ENCODE measurements at regions not wholly inside any gene's neighbourhood (a gene's known extent, or its start where the extent isn't known, plus 50 kb on each side); places are given as distances from the start of the nearest gene placed in this dataset.
"Not testable (repeated sequence)": the region's sequence is repeated elsewhere in the genome, so short reads cannot be mapped to it uniquely, and the experiment has no call there.

DNA sequence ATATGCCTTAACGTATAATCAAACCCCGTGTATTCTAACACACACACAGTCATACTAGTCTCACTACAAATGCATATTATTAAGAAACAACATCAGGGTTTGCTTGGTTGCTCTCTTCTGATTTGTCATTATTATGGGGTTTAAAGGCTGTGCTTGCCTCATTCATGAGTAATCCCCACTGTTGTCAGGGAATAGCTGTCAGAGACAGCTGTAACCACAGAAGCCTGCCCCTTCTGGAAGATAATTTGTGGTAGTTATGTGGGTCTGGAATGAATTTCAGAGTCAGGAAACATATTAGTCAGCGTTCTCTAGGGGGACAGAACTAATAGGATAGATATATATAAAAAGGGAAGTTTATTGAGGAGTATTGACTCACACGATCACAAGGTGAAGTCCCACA lies 456.9 kb upstream of the TMEM132C start:
- Histone ChIP-seq H3K27me3 (replicated peaks; ENCODE audit: insufficient read depth) (no peaks in the 10 kb centered on the region), H3K27ac (peak overlapping the region; percentile 97), H3K4me2 (ENCODE audit: unreplicated experiment) (peak overlapping the region; percentile 72), H3K4me3 (no peak overlapping the region), H3K9me2 (ENCODE audit: insufficient read depth) (no peaks in the 10 kb centered on the region), H3K9me3 (ENCODE audit: low read depth) (no peaks in the 10 kb centered on the region), H3K9ac (peak overlapping the region; percentile 77), H3F3A (ENCODE audit: insufficient read depth) (peaks cover 20% of the 10 kb centered on the region), H2AFZ (no peak overlapping the region), H3K36me3 (ENCODE audit: low read depth) (no peaks in the 10 kb centered on the region), H4K20me1 (ENCODE audit: insufficient read depth) (no peaks in the 10 kb centered on the region), H3K79me2 (ENCODE audit: insufficient read depth) (no peaks in the 10 kb centered on the region), H3K4me1 (ENCODE audit: insufficient read depth) (peaks cover 32% of the 10 kb centered on the region)
- WGBS, 2 experiments (ENCODE audit: low coverage in 1 of 2, low lambda C conversion rate in 2 of 2, missing lambda C conversion rate in 2 of 2) = 0% methylated on average over 4 of the region's 4 CpGs
- TF ChIP-seq EZH2phosphoT487 (IDR thresholded peaks at IDR 0.05; ENCODE audit: insufficient read depth, low read depth) (0 out of 2 replicates have a peak, but pooled peaks have one; percentile 28), EZH2 (IDR thresholded peaks at IDR 0.05; ENCODE audit: insufficient read depth, poor library complexity, severe bottlenecking) (no peak)
- in situ Hi-C loops (cut with MboI) = no loop called here
- DNase-seq = peak; percentile 97

DNA sequence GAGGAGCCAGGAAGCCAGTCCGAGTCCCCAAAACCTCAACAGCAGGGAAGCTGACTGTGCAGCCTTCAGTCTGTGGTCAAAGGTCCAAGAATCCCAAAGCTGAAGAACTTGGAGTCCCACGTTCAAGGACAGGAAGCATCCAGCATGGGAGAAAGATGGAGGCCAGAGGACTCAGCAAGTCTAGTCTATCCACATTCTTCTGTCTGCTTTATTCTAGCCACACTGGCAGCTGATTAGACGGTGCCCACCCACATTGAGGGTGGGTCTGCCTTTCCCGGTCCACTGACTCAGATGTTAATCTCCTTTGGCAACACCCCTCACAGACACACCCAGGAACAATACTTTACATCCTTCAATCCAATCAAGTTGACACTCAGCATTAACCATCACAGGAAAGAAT lies 456.5 kb upstream of the TMEM132C start:
- WGBS, 2 experiments (ENCODE audit: low coverage in 1 of 2, low lambda C conversion rate in 2 of 2, missing lambda C conversion rate in 2 of 2) = 0% methylated on average over 4 of the region's 4 CpGs
- H3K79me2 ChIP-seq (ENCODE audit: insufficient read depth); DNase-seq; H4K20me1 ChIP-seq (ENCODE audit: insufficient read depth); H3K9me3 ChIP-seq (ENCODE audit: low read depth); H2AFZ ChIP-seq; H3K4me3 ChIP-seq; in situ Hi-C loops (cut with MboI); H3K9me2 ChIP-seq (ENCODE audit: insufficient read depth); H3K36me3 ChIP-seq (ENCODE audit: low read depth); H3K27me3 ChIP-seq (replicated peaks; ENCODE audit: insufficient read depth): not testable (repeated sequence)
- H3F3A ChIP-seq (ENCODE audit: insufficient read depth) = peaks cover 20% of the 10 kb centered on the region
- peak overlapping the region; percentile 72 for H3K4me2 ChIP-seq (ENCODE audit: unreplicated experiment)
- H3K9ac ChIP-seq = peak overlapping the region; percentile 46
- H3K27ac ChIP-seq = peak overlapping the region; percentile 97
- H3K4me1 ChIP-seq (ENCODE audit: insufficient read depth) = peaks cover 32% of the 10 kb centered on the region

DNA sequence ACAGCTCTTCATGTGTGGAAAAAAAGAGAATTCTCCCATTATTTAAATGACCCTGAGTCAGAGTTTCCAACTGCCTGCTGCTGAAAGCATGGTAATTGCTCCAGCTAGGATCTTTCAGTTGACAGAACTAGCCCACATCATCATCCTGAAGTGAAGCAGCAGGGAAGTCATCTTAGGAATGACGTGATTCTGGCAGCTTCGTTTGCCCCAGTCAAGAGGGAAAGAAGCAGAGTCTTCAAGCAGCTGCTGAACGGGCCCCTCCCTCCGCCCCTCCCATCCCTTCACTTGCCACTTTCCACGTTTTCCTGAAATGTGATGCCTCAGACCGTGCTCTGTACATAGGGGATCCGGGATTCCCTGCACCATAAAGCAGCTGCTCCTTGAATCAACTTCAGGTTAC lies 455.0 kb upstream of the TMEM132C start:
- WGBS, 2 experiments (ENCODE audit: low coverage in 1 of 2, low lambda C conversion rate in 2 of 2, missing lambda C conversion rate in 2 of 2) = 11 to 14% methylated on average over 7 of the region's 7 CpGs
- H3K9ac ChIP-seq = no peak overlapping the region

DNA sequence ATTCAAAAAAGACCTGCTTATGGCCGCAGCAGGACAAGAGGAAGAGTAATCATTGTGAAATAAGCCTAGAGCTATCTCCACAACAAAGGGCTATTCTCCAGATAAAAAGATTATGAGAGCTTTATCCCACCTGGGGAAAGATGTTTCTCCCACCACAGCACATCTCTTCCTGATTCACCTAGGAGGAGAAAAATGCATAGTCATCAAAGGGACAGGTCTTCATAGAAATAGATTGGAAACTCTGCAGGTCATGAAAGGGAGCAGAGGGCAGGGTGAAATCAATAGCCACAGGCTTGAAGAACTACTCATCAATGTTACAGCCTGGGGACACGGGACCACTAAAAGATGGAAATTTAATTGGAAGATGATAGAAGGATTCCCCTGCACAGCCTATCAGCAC lies 453.8 kb upstream of the TMEM132C start:
- no peak overlapping the region for H3K9ac ChIP-seq
- peaks cover 32% of the 10 kb centered on the region for H3K4me1 ChIP-seq (ENCODE audit: insufficient read depth)
- H3K4me2 ChIP-seq (ENCODE audit: unreplicated experiment) = no peak overlapping the region
- no peaks in the 10 kb centered on the region for H3K9me2 ChIP-seq (ENCODE audit: insufficient read depth)
- H3K27ac ChIP-seq = no peak overlapping the region
- H2AFZ ChIP-seq = no peak overlapping the region
- no peaks in the 10 kb centered on the region for H3K79me2 ChIP-seq (ENCODE audit: insufficient read depth)
- no peaks in the 10 kb centered on the region for H3K27me3 ChIP-seq (replicated peaks; ENCODE audit: insufficient read depth)
- H3K36me3 ChIP-seq (ENCODE audit: low read depth) = no peaks in the 10 kb centered on the region
- DNase-seq = no peak
- WGBS, 2 experiments (ENCODE audit: low coverage in 1 of 2, low lambda C conversion rate in 2 of 2, missing lambda C conversion rate in 2 of 2) = 90 to 92% methylated on average over 2 of the region's 2 CpGs
- H3K4me3 ChIP-seq = no peak overlapping the region
- H3F3A ChIP-seq (ENCODE audit: insufficient read depth) = peaks cover 20% of the 10 kb centered on the region
- in situ Hi-C loops (cut with MboI) = no loop called here
- TF ChIP-seq EZH2 (IDR thresholded peaks at IDR 0.05; ENCODE audit: insufficient read depth, poor library complexity, severe bottlenecking) (no peak), EZH2phosphoT487 (IDR thresholded peaks at IDR 0.05; ENCODE audit: insufficient read depth, low read depth) (no peak)
- H3K9me3 ChIP-seq (ENCODE audit: low read depth) = no peaks in the 10 kb centered on the region
- no peaks in the 10 kb centered on the region for H4K20me1 ChIP-seq (ENCODE audit: insufficient read depth)

More for the DNA sequence above, 455.0 kb upstream of the TMEM132C start:
- peak; percentile 94 for DNase-seq
- Histone ChIP-seq H3K27ac (no peak overlapping the region), H3K4me1 (ENCODE audit: insufficient read depth) (peaks cover 32% of the 10 kb centered on the region), H3K9me2 (ENCODE audit: insufficient read depth) (no peaks in the 10 kb centered on the region), H3K27me3 (replicated peaks; ENCODE audit: insufficient read depth) (no peaks in the 10 kb centered on the region), H3K4me3 (no peak overlapping the region), H4K20me1 (ENCODE audit: insufficient read depth) (no peaks in the 10 kb centered on the region), H3K79me2 (ENCODE audit: insufficient read depth) (no peaks in the 10 kb centered on the region), H3F3A (ENCODE audit: insufficient read depth) (peaks cover 20% of the 10 kb centered on the region), H3K4me2 (ENCODE audit: unreplicated experiment) (peak overlapping the region; percentile 23), H3K36me3 (ENCODE audit: low read depth) (no peaks in the 10 kb centered on the region), H3K9me3 (ENCODE audit: low read depth) (no peaks in the 10 kb centered on the region), H2AFZ (no peak overlapping the region)
- TF ChIP-seq EZH2 (IDR thresholded peaks at IDR 0.05; ENCODE audit: insufficient read depth, poor library complexity, severe bottlenecking) = no peak
- no peak for TF ChIP-seq EZH2phosphoT487 (IDR thresholded peaks at IDR 0.05; ENCODE audit: insufficient read depth, low read depth)
- in situ Hi-C loops (cut with MboI) = no loop called here

DNA sequence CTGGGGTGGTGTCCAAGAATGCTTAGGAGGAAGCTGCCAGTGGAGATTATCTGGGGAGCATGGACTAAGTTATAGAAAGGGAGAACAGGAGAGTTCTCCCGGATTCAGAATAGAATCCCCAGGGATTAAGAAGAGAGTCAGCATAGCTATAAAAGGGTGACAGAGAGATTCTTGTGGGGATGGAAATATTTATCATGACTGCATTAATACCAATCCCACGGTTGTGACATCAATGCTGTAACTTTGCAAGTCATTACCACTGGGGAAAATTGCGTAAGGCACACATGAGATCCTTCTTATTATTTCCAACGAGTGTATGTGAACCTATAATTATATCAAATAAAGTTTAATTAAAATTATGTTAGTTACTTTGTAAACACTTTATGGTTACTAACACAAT lies 447.9 kb upstream of the TMEM132C start:
- Histone ChIP-seq H3K4me3 (no peak overlapping the region), H3F3A (ENCODE audit: insufficient read depth) (no peaks in the 10 kb centered on the region), H3K27me3 (replicated peaks; ENCODE audit: insufficient read depth) (0 out of 2 replicates have a peak, but pooled peaks cover 2% of the 10 kb centered on the region), H3K9me2 (ENCODE audit: insufficient read depth) (no peaks in the 10 kb centered on the region), H2AFZ (no peak overlapping the region), H3K4me2 (ENCODE audit: unreplicated experiment) (no peak overlapping the region), H4K20me1 (ENCODE audit: insufficient read depth) (no peaks in the 10 kb centered on the region), H3K9me3 (ENCODE audit: low read depth) (no peaks in the 10 kb centered on the region), H3K9ac (no peak overlapping the region), H3K36me3 (ENCODE audit: low read depth) (no peaks in the 10 kb centered on the region), H3K4me1 (ENCODE audit: insufficient read depth) (no peaks in the 10 kb centered on the region), H3K27ac (no peak overlapping the region), H3K79me2 (ENCODE audit: insufficient read depth) (no peaks in the 10 kb centered on the region)
- 38 to 45% methylated on average over 4 of the region's 4 CpGs for WGBS, 2 experiments (ENCODE audit: low coverage in 1 of 2, low lambda C conversion rate in 2 of 2, missing lambda C conversion rate in 2 of 2)
- peak; percentile 78 for DNase-seq
- TF ChIP-seq EZH2phosphoT487 (IDR thresholded peaks at IDR 0.05; ENCODE audit: insufficient read depth, low read depth) (no peak), EZH2 (IDR thresholded peaks at IDR 0.05; ENCODE audit: insufficient read depth, poor library complexity, severe bottlenecking) (no peak)
- in situ Hi-C loops (cut with MboI) = no loop called here

All from GM23248 (cell line).